K562 (cell line): ENCODE measurements at regions not wholly inside any gene's neighbourhood (a gene's known extent, or its start where the extent isn't known, plus 50 kb on each side); places are given as distances from the start of the nearest gene placed in this dataset.

Experiments used
- ATAC-seq: fragments of 200-7000 bp; cut with Tn5 transposase; 3 replicates; pipeline ENCODE4 v1.9.1; 2020; ENCODE audit warnings: moderate library complexity
- BruUV-seq: library from RNA; stranded (reverse); fragments of 400-500 nt; replicated peaks from 2 replicates; lab custom pipeline; 2021; lab: Mats Ljungman, UMichigan
- CTCF ChIA-PET: fragments of 300-600 bp; formaldehyde crosslinking; extraction: SDS; loops from one replicate; lab custom pipeline; 2021; ENCODE audit warnings: low intra/inter-chr PET ratio; lab: Yijun Ruan, JAX
- POLR2A ChIA-PET: fragments of 300-600, 350-650 bp; sonication (Branson Sonifier 250); formaldehyde crosslinking; extraction: SDS; loops from one replicate; lab custom pipeline; 2021; ENCODE audit warnings: antibody characterized with exemption, inconsistent platforms; lab: Yijun Ruan, JAX
- DNase-seq, 4 experiments: peaks; one replicate each; pipeline versions ENCODE4 v3.0.0 to v3.0.0-alpha.2; 2011 to 2018; ENCODE audit warnings: low spot score in 3 of 4, mixed read lengths in 3 of 4; ENCODE audit errors: extremely low read depth in 1 of 4
- FAIRE-seq: peaks from 2 replicates; lab custom pipeline; 2011; peaks lifted over from hg19 to GRCh38; lab: Jason Lieb, UNC
- H2AFZ ChIP-seq: 2 replicates; pipeline ENCODE4 v1.6.0; 2011; ENCODE audit warnings: low read depth, low read length, control low read depth, inconsistent platforms
- H3K27ac ChIP-seq: fragments of 200-600 bp; 3 replicates; pipeline ENCODE4 v1.8.0; 2011; ENCODE audit warnings: low read depth, mild to moderate bottlenecking, control low read depth, inconsistent platforms, low read length, moderate library complexity, mixed read lengths; ENCODE audit errors: extremely low read depth
- H3K27me3 ChIP-seq, 2 experiments: fragments of 300-600 bp in 1 of 2; 2 replicates in 1 of 2; 3 replicates in 1 of 2; pipeline versions ENCODE4 v1.6.0 to v1.8.0; 2011; ENCODE audit warnings: inconsistent platforms in 2 of 2, low read length in 2 of 2, mild to moderate bottlenecking in 1 of 2, mixed read lengths in 1 of 2, moderate library complexity in 1 of 2; ENCODE audit not compliant: control insufficient read depth in 2 of 2, insufficient read depth in 2 of 2
- H3K36me3 ChIP-seq: fragments of 300-600 bp; 3 replicates; pipeline ENCODE4 v1.8.0; 2011; ENCODE audit warnings: mild to moderate bottlenecking, low read length, inconsistent platforms; ENCODE audit not compliant: control insufficient read depth, insufficient read depth
- H3K4me1 ChIP-seq, 2 experiments: fragments of 200-600 bp in 1 of 2; replicated peaks in 1 of 2; 2 replicates in 1 of 2; 3 replicates in 1 of 2; pipeline versions ENCODE4 v1.5.1 to v1.8.0; 2011; ENCODE audit warnings: inconsistent platforms in 2 of 2, low read length in 2 of 2, mild to moderate bottlenecking in 1 of 2, mixed read lengths in 1 of 2, moderate library complexity in 1 of 2; ENCODE audit not compliant: control insufficient read depth in 2 of 2, insufficient read depth in 2 of 2
- H3K4me2 ChIP-seq: 2 replicates; pipeline ENCODE4 v1.6.1; 2011; ENCODE audit warnings: low read length, control low read depth, inconsistent platforms, mixed read lengths; ENCODE audit not compliant: insufficient read depth
- H3K4me3 ChIP-seq: fragments of 200-600 bp; sonication (generic), shearing (Covaris generic); 2 replicates; pipeline ENCODE4 v1.5.1; 2016; ENCODE audit warnings: control low read depth, inconsistent platforms
- H3K79me2 ChIP-seq: fragments of 200-600 bp; 3 replicates; pipeline ENCODE4 v1.8.0; 2011; ENCODE audit warnings: low read length, inconsistent platforms; ENCODE audit not compliant: control insufficient read depth, insufficient read depth
- H3K9ac ChIP-seq, 2 experiments: 2 replicates each; pipeline versions ENCODE4 v1.6.0 to v1.6.1; 2011; ENCODE audit warnings: low read depth in 2 of 2, low read length in 2 of 2, control low read depth in 1 of 2, inconsistent platforms in 1 of 2, mild to moderate bottlenecking in 1 of 2, mixed read lengths in 1 of 2; ENCODE audit not compliant: insufficient read depth in 1 of 2
- H3K9me1 ChIP-seq: one replicate; pipeline ENCODE4 v1.6.0; 2011; ENCODE audit warnings: inconsistent platforms, mild to moderate bottlenecking, low read length, moderate library complexity; ENCODE audit not compliant: control insufficient read depth, insufficient read depth
- H3K9me3 ChIP-seq: replicated peaks from 2 replicates; pipeline ENCODE4 v1.5.1; 2011; ENCODE audit warnings: low read depth, low read length, inconsistent platforms; ENCODE audit not compliant: control insufficient read depth, insufficient read depth
- H4K20me1 ChIP-seq: replicated peaks from 2 replicates; pipeline ENCODE4 v1.6.1; 2011; ENCODE audit warnings: low read length, inconsistent platforms, mixed read lengths; ENCODE audit not compliant: control insufficient read depth, insufficient read depth
- ARID3A ChIP-seq: IDR thresholded peaks from 2 replicates; pipeline ENCODE4 v1.6.1; 2012; ENCODE audit warnings: low read depth, low read length, improper control_type of control experiment, borderline replicate concordance
- BRCA1 ChIP-seq, 2 experiments: fragments of 450-650 bp in 1 of 2; sonication (generic) in 1 of 2; formaldehyde crosslinking in 1 of 2; IDR thresholded peaks; 2 replicates each; pipeline versions ENCODE4 v1.5.0 to v1.6.1; 2017 to 2020; ENCODE audit warnings: mild to moderate bottlenecking in 1 of 2, missing genetic modification reagents in 1 of 2
- BRF2 ChIP-seq: IDR thresholded peaks from 3 replicates; pipeline ENCODE4 v1.6.1; 2011; ENCODE audit warnings: borderline replicate concordance, mild to moderate bottlenecking; ENCODE audit not compliant: insufficient read length, insufficient read depth
- DLX4 ChIP-seq: fragments of 250-450 bp; sonication (Bioruptor Pico); IDR thresholded peaks from 2 replicates; pipeline ENCODE4 v1.6.1; 2021; ENCODE audit warnings: mild to moderate bottlenecking
- PBX2 ChIP-seq, 2 experiments: IDR thresholded peaks in 1 of 2; conservative IDR thresholded peaks in 1 of 2; 2 replicates each; pipeline ENCODE4 v1.6.1; 2016; ENCODE audit warnings: low read depth in 2 of 2, mild to moderate bottlenecking in 1 of 2, missing compliant biosample characterization in 1 of 2, missing genetic modification characterization in 1 of 2, moderate library complexity in 1 of 2
- SLC30A9 ChIP-seq: fragments of 250-450 bp; sonication (Bioruptor Pico); IDR thresholded peaks from 2 replicates; pipeline ENCODE4 v1.8.0; 2022; ENCODE audit warnings: mild to moderate bottlenecking, moderate library complexity
- SNRNP70 ChIP-seq: fragments of 200-400 bp; formaldehyde crosslinking; optimal IDR thresholded peaks from 2 replicates; pipeline ENCODE3; 2017; ENCODE audit warnings: low read depth, low read length
- SREBF1 ChIP-seq: fragments of 150-350 bp; IDR thresholded peaks from 2 replicates; pipeline ENCODE4 v1.6.1; 2014; ENCODE audit warnings: antibody characterized with exemption, low read depth, low read length, borderline replicate concordance
- TOE1 ChIP-seq, 2 experiments: fragments of 450-650 bp in 1 of 2; sonication (generic) in 1 of 2; formaldehyde crosslinking in 1 of 2; IDR thresholded peaks; 2 replicates each; pipeline versions ENCODE4 v1.7.1 to v1.8.0; 2016 to 2022; ENCODE audit warnings: borderline replicate concordance in 2 of 2, mild to moderate bottlenecking in 2 of 2, antibody characterized with exemption in 1 of 2, inconsistent platforms in 1 of 2, low read depth in 1 of 2, missing genetic modification reagents in 1 of 2, moderate library complexity in 1 of 2
- ZBTB33 ChIP-seq: sonication (generic); formaldehyde crosslinking; IDR thresholded peaks from 2 replicates; pipeline ENCODE4 v1.8.1; 2023; ENCODE audit warnings: mild to moderate bottlenecking, missing genetic modification reagents
- WGBS: fragments of 100-300 bp; shearing (Covaris generic); methylation state at CpG from one replicate; pipeline ENCODE4 v1.1.6; 2016; ENCODE audit warnings: low coverage, mixed read lengths; ENCODE audit not compliant: insufficient coverage; ENCODE audit errors: missing lambda C conversion rate; 5-methylcytosine and 5-hydroxymethylcytosine counted together
- in situ Hi-C: fragments of 300-500 bp; cut with MboI; formaldehyde crosslinking; loops from 4 replicates; pipeline ENCODE4 v1.15.0; 2018; ENCODE audit warnings: inconsistent platforms, mixed read lengths
- intact Hi-C: fragments of 100-400 bp; cut with micrococcal nuclease; formaldehyde crosslinking; loops from 2 replicates; pipeline ENCODE4 v1.14.2; 2022

GRCh38 chr12:3967556-3968160 is 94.5 kb upstream of the PARP11 start (continued):
- TF ChIP-seq TOE1 (IDR thresholded peaks at IDR 0.05; ENCODE audit: borderline replicate concordance) (no peak), TOE1 (CRISPR knock-in tag; IDR thresholded peaks at IDR 0.05; ENCODE audit: borderline replicate concordance, low read depth) (no peak), ARID3A (no peak)
- TF ChIP-seq, all 486 proteins: peak for 0

- H3K27me3 ChIP-seq = peaks cover 0 to 13% of the 10 kb centered on the region in 2 experiments; a peak in 3 of 5 replicates
- intact Hi-C loops = no loop called here
- H3K79me2 ChIP-seq = no peaks in the 10 kb centered on the region
- FAIRE-seq (no peak), DNase-seq (no peak), ATAC-seq (no peak)
- no peaks in the 10 kb centered on the region for H3K36me3 ChIP-seq
- ChIA-PET POLR2A (no interaction called here), CTCF (no interaction called here)
- 3% methylated on average over 3 of the region's 3 CpGs for WGBS
- no peak overlapping the region for H3K9ac ChIP-seq
- H4K20me1 ChIP-seq = no peaks in the 10 kb centered on the region
- H3K27ac ChIP-seq = no peak overlapping the region
- no peaks in the 10 kb centered on the region for H3K9me3 ChIP-seq
- BruUV-seq = no TSS peak
- H3K4me1 ChIP-seq = no peaks in the 10 kb centered on the region; a peak in 1 of 5 replicates
- in situ Hi-C loops = no loop called here
- H2AFZ ChIP-seq = no peak overlapping the region
- no peak overlapping the region for H3K4me3 ChIP-seq
- H3K9me1 ChIP-seq = no peaks in the 10 kb centered on the region
- H3K4me2 ChIP-seq = no peak overlapping the region
- no peak for TF ChIP-seq SREBF1
- no peak for TF ChIP-seq BRF2
- no peak for TF ChIP-seq PBX2 (CRISPR knock-in tag; IDR thresholded peaks at IDR 0.05; ENCODE audit: low read depth)
- TF ChIP-seq PBX2 (tag; conservative IDR thresholded peaks at IDR 0.05; ENCODE audit: low read depth) = no peak
- TF ChIP-seq BRCA1 (IDR thresholded peaks at IDR 0.05) = no peak
- TF ChIP-seq BRCA1 (CRISPR knock-in tag; IDR thresholded peaks at IDR 0.05) = no peak
- TF ChIP-seq SLC30A9 (CRISPR knock-in tag) = no peak
- TF ChIP-seq SNRNP70 = no peak
- TF ChIP-seq DLX4 (CRISPR knock-in tag) = no peak
- no peak for TF ChIP-seq ZBTB33
Measured at GRCh38 chr12:3966376-3966775, 93.2 kb upstream of the PARP11 start.
